ENCODE measurements at regions not wholly inside any gene's neighbourhood (a gene's known extent, or its start where the extent isn't known, plus 50 kb on each side); places are given as distances from the start of the nearest gene placed in this dataset.
"Not testable (repeated sequence)": the region's sequence is repeated elsewhere in the genome, so short reads cannot be mapped to it uniquely, and the experiment has no call there.

DNA sequence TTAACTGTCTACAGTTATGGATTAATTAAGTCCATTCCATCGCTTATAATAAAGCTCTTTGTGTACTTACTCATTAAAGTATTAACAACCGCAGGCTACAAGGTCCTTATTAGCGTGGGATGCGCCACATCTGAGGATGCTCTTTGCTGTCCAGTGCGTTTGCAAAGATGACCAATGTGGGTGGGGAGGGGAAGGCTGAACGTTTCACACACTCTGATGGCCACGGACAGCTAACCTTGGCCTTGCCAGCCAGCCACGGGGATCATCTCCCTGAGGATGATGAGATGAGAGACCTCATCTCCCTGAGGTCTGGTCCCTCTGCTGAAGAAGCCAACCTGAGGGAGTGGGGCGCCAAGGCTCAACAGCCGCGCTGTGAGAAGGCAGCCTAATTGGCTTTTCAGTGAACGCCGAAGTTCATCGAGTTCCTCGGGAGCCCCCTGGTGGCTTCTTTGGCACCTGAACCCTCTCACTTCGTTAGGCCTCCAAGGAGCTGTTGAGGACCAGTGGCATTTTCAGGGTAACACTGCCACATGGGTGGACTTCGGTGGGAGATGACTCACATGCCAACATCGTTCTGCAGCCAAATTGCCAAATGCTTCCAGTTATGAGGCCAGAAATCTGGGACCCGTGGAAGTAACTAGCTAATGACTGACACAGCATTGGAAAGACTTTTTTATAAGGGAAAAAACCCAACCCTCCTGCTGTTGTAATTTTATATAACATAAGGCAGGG is 69.3 kb upstream of the SEC11C start:
- TF ChIP-seq EP300 (IDR thresholded peaks at IDR 0.05), result no peak
- TF ChIP-seq, protein P1, sequence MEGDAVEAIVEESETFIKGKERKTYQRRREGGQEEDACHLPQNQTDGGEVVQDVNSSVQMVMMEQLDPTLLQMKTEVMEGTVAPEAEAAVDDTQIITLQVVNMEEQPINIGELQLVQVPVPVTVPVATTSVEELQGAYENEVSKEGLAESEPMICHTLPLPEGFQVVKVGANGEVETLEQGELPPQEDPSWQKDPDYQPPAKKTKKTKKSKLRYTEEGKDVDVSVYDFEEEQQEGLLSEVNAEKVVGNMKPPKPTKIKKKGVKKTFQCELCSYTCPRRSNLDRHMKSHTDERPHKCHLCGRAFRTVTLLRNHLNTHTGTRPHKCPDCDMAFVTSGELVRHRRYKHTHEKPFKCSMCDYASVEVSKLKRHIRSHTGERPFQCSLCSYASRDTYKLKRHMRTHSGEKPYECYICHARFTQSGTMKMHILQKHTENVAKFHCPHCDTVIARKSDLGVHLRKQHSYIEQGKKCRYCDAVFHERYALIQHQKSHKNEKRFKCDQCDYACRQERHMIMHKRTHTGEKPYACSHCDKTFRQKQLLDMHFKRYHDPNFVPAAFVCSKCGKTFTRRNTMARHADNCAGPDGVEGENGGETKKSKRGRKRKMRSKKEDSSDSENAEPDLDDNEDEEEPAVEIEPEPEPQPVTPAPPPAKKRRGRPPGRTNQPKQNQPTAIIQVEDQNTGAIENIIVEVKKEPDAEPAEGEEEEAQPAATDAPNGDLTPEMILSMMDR (IDR thresholded peaks at IDR 0.05), result peak; percentile 75 to 90 (median 82)
- peak; percentile 77 to 93 for ATAC-seq (ENCODE audit: low FRiP score in 2 of 2)
- no peaks in the 10 kb centered on the region for H3K36me3 ChIP-seq
- no peaks in the 10 kb centered on the region for H3K27me3 ChIP-seq
- no peak overlapping the region for H3K27ac ChIP-seq
- 44 to 59% methylated on average over 10 to 15 of the region's 19 CpGs for WGBS, 2 donors
- H3K4me3 ChIP-seq, result no peak overlapping the region
- no peaks in the 10 kb centered on the region for H3K4me1 ChIP-seq
- DNase-seq, result peak; percentile 59 to 74
- H3K9me3 ChIP-seq, result no peaks in the 10 kb centered on the region

DNA sequence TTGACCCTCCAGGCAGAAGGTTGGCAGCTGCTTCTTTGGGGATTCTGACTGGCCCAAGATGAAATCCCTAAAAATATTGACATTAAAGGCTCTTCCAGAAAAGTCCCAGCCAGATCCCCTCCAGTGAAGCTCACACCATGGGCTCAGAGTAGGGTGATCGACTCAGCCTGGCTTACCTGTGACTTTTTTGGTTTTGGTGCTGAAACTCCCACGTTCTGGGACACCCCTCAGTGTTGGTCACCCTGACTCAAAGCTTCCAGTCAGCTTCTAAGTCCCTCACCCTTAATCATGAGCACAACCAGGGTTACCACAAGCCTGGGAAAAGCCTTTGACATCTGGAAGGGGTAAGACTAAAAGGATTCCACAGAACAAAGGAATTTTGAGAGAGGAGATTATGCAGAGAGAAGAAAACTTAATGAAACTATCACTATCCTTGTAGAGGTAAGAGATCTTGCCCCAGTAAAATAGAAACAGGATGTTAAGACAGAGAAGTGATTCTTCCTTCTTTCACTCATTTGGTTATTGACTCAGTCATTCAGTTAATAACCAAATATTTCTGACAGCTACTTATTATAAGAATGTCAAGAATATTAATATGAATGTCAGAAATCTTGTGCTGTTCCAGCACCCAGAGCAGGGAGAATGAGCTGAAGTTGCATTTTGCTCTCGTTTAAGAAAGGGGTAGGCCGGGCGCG is 66.8 kb upstream of the SEC11C start:
- Histone ChIP-seq H3K27me3 (no peaks in the 10 kb centered on the region), H3K36me3 (no peaks in the 10 kb centered on the region), H3K9me3 (no peaks in the 10 kb centered on the region), H3K4me1 (no peaks in the 10 kb centered on the region), H3K4me3 (no peak overlapping the region), H3K27ac (no peak overlapping the region)
- DNase-seq, result no peak
- TF ChIP-seq, protein P1 (IDR thresholded peaks at IDR 0.05), result no peak
- TF ChIP-seq POLR2AphosphoS5 (IDR thresholded peaks at IDR 0.05), result no peak
- TF ChIP-seq EP300 (IDR thresholded peaks at IDR 0.05), result no peak
- TF ChIP-seq POLR2A (IDR thresholded peaks at IDR 0.05), result no peak
- ATAC-seq (ENCODE audit: low FRiP score in 2 of 2), result no peak
- 95 to 99% methylated on average over 6 of the region's 6 CpGs for WGBS, 2 donors

DNA sequence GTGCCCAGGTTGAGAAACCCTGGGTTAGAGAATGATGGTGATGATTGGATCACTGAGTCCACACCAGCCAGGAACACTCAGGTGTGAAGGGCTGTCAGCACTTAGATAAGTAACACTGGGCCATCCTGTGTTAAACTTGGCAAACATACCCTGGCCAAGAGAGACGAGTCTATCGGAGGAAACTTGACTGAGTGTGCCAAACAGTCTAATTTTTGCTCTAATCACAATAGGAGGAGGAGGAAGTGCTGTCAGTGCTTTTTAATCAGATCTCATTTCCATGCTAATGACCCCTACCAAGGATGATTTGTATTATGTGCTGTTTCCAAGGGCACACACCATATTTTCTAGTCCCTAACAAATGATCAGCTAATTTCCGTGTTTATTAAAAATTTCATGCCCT is 63.8 kb upstream of the SEC11C start:
- H3K9me3 ChIP-seq, result no peaks in the 10 kb centered on the region
- no peak for DNase-seq
- 35 to 67% methylated on average over 3 of the region's 3 CpGs for WGBS, 2 donors

DNA sequence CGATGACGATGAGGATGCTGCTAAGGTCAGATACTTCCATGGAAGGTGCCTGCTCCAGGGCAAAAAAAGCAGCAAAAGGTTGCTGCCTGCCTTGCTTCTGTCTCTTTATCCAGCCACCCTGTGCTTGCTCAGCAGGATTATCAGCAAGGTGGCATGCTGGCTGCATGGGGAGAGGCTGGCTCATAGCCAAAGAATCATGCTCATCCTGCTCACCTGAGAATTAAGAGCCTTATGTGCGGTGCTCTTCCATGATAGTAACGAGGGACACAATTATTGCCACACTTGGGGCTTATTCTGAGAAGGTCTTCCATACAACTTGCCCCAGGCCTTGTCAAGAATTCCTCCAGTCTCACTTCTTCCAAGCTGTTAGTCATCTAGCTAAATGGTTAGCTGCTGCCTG is 60.4 kb upstream of the SEC11C start:
- Histone ChIP-seq H3K4me3 (no peak overlapping the region), H3K9me3 (no peaks in the 10 kb centered on the region), H3K27me3 (no peaks in the 10 kb centered on the region), H3K4me1 (no peaks in the 10 kb centered on the region), H3K27ac (no peak overlapping the region), H3K36me3 (no peaks in the 10 kb centered on the region)
- ATAC-seq (ENCODE audit: low FRiP score in 2 of 2) (no peak), DNase-seq (no peak)
- 88 to 95% methylated on average over 4 of the region's 4 CpGs for WGBS, 2 donors
- TF ChIP-seq EP300 (IDR thresholded peaks at IDR 0.05) (no peak), POLR2AphosphoS5 (IDR thresholded peaks at IDR 0.05) (no peak), POLR2A (IDR thresholded peaks at IDR 0.05) (no peak)
- TF ChIP-seq, protein P1 (IDR thresholded peaks at IDR 0.05), result no peak

More for the DNA sequence above, 63.8 kb upstream of the SEC11C start:
- TF ChIP-seq EP300 (IDR thresholded peaks at IDR 0.05) (no peak), POLR2AphosphoS5 (IDR thresholded peaks at IDR 0.05) (no peak), POLR2A (IDR thresholded peaks at IDR 0.05) (no peak)
- TF ChIP-seq, protein P1 (IDR thresholded peaks at IDR 0.05), result no peak
- Histone ChIP-seq H3K4me3 (no peak overlapping the region), H3K4me1 (no peaks in the 10 kb centered on the region), H3K27ac (no peak overlapping the region), H3K36me3 (no peaks in the 10 kb centered on the region), H3K27me3 (no peaks in the 10 kb centered on the region)
- peak in 1 of 2 donors; percentile 11 for ATAC-seq (ENCODE audit: low FRiP score in 2 of 2)

DNA sequence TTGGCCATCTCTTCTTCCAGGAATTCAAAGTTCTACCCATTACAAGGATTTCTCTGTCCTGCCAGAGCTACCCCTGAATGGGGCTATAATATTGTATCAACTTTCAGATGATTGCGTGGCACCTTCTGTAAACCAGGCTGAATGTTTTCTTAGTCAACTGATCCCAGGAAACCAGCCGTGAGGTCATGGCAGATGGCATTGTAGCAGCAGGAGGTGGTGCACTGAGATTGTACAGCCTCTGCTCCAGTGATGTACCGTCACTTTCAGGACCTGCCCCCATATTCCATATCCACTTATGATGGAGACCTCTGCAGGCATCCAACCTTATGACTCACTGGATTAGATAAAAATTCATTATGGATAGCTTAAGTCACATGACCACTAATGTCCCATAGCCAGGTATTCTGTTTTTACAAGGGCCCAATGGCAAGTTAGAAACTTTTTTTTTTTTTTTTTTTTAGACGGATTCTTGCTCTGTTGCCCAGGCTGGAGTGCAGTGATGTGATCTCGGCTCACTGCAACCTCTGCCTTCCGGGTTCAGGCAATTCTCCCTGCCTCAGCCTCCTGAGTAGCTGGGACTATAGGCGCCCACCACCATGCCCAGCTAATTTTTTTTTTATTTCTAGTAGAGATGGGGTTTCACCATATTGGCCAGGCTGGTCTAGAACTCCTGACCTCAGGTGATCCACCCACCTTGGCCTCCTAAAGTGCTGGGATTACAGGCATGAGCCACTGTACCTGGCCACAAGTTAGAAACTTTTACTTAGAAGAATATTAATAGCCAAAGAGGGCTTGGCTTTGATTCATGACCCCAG is 59.8 kb upstream of the SEC11C start:
- not testable (repeated sequence) for H3K4me3 ChIP-seq; DNase-seq; H3K9me3 ChIP-seq; H3K4me1 ChIP-seq; H3K27me3 ChIP-seq; ATAC-seq (ENCODE audit: low FRiP score in 2 of 2); H3K27ac ChIP-seq; H3K36me3 ChIP-seq
- 91 to 97% methylated on average over 7 of the region's 7 CpGs for WGBS, 2 donors

Measured in upper lobe of left lung (tissue), 6 donors.